ENCODE measurements at regions not wholly inside any gene's neighbourhood (a gene's known extent, or its start where the extent isn't known, plus 50 kb on each side); places are given as distances from the start of the nearest gene placed in this dataset.
A peak's percentile ranks its signal among the peaks of the same experiment; 100 is the strongest.
"Not testable (repeated sequence)": the region's sequence is repeated elsewhere in the genome, so short reads cannot be mapped to it uniquely, and the experiment has no call there.

DNA sequence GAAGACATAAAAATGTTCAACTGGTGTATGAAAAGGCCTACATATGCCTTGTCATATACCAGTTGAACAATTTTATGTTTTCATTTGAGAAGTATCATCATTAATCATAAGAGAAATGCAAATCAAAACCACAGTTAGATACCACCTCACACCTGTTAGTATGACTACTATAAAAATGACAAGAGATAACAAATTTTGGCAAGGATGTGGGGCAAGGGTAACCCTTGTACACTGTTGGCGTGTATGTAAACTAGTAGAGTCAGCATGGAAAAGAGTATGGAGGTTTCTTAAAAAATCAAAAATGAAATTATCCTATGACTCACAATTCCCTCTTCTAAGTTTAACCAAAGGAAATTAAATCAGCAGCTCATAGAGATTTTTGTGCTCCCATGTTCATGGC, 250.4 kb upstream of the ST8SIA4 start:
- DNase-seq, result no peak

DNA sequence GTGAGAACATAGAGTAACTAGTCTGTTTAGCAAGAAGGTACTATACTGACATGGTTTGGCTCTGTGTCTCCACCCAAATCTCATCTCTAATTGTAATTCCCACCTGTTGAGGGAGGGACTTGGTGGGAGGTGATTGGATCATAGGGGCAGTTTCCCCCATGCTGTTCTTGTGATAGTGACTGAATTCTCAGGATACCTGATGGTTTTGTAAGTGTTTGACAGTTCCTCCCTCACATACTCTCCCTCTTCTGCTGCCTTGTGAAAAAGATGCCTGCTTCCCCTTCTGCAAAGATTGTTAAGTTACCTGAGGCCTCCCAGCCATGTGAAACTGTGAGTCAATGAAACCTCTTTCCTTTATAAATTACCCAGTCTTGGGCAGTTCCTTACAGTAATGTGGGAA, 240.4 kb upstream of the ST8SIA4 start:
- DNase-seq, result no peak

DNA sequence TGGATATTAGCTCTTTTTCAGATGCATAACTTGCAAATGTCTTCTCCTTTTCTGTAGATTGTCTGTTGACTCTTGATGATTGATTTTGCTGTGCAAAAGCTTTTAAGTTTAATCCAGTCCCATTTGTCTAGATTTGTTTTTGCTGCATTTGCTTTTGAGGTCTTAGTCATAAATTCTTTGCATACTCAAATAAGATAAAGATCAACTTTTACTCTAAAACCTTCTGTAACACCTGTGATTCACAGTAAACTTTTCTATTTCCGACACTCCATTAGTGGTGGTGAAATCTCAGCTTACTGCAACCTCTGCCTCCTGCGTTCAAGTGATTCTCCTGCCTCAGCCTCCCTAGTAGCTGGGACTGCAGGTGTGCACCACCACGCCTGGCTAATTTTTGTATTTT, 239.0 kb upstream of the ST8SIA4 start:
- no peak for DNase-seq

DNA sequence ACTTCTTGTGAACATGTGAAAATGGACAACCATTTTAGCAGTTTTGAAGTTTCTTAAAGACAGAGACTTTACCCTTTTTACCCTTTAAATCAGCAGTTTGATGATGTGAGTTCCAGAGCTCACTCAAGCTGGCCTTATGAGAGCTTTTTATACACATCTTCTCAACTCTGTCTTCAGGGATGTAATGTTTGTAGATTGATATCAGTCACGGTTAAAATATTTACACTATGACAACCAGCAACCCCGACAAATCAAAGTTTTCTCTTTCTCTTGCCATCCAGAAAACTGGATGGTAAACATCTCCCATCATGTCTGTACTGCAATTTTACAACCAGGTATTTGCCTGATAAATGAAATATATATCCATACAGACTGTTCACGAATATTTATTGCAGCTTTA, 233.4 kb upstream of the ST8SIA4 start:
- no peak for DNase-seq

DNA sequence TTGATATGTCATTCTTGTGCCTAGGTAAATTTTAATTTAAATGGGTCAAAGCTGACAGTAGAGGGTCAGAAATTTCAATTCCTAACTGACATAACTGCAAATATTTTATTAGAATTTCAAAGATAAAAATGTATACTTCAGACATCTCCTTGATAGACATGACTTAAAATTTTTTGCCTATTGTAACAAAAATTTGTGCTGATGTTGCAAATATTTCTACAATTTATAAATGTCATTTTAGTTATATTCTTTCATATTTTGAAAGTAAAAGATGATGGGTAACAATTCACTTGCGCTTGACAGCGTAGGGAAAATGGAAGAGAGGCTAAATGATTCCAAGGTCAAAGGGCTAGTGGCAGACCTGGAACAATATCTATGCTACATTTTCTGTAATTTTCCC, 220.3 kb upstream of the ST8SIA4 start:
- DNase-seq, result no peak

DNA sequence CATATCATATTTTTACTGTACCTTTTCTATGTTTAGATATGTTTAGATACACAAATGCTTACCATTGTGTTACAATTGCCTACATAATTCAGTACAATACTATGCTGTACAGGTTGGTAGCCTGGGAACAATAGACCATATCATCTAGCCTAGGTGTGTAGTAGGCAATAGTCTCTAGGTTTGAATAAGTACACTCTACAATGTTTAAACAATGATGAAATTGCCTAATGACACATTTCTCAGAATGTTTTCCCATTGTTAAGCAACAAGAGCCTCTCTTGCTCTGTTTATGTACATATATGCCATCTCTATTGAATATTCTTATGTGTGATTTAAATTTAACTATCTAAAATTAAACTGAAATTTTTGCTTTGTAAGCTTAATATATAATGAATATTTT, 209.6 kb upstream of the ST8SIA4 start:
- DNase-seq, result no peak

DNA sequence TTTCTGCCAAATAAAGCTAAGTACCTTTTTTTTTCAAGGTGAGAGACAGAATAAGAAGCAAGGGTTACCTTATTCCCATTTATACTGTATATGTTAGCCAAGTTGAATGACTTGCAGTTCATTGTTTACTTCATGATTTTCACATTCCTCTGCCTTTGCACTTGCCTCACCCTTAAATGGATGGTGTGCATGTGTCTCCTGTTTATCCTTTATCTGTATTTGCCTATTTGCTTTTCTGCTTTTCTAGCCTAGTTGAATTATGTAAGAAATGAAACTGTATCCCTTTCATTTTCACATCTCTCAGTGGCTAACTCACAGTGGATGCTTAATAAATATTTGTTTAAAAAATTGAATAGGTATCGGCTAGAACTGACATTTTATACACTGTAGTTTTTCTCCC, 200.8 kb upstream of the ST8SIA4 start:
- no peak for DNase-seq

DNA sequence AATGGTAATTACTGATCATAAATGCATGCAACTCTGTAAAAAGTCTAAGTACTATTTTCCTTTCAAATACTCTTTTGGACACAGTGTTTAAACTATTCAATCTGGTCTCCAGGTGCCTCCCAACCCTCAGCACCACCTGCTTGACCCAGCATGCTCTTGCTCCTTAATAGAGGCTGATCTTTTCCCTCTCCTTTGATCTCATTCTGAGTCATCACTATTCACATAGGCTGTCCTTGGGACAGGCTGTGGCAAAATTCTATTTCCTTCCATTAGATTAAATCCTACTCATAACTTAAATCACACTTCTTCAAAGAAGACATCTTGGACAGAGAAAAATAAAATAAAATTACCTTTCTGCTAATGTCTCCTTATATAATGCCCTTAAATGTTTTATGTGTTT, 199.4 kb upstream of the ST8SIA4 start:
- DNase-seq, result no peak

DNA sequence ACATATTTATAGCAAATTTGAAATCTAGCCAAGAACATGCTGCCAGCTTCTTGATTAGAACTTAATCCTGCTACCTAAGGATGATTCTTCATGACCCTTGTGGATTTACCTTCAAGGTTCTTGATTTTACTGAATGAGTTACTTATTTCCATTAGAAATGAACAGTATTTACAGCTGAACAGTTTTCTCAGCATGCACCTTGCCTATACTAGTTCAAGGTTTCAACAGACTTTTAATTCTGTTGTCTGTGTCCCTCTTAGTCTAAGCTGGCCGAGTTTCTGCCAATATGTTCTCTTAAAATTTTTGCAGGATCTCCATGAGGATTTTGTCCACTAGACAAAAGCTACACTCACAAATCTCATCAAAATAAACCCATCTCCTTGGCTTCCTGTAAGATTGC, 188.8 kb upstream of the ST8SIA4 start:
- no peak for DNase-seq

DNA sequence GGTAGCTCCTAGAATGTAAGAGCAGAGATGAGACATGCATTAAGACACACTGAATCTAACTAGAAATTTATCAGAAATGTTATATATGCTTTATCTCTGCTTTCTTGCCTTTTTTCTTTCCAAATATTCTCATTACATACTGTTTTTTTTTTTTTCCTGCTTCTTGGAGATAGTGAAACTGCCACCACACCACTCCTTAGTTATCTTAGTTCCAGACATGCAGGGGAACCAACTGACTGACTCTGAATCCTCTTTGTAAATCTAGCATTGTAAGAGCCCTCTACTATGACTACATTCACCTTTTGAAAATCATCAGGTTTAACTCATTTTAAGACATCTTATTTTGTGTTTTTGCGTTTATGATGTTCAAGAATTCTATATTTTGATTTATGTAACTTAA, 181.3 kb upstream of the ST8SIA4 start:
- no peak for DNase-seq

DNA sequence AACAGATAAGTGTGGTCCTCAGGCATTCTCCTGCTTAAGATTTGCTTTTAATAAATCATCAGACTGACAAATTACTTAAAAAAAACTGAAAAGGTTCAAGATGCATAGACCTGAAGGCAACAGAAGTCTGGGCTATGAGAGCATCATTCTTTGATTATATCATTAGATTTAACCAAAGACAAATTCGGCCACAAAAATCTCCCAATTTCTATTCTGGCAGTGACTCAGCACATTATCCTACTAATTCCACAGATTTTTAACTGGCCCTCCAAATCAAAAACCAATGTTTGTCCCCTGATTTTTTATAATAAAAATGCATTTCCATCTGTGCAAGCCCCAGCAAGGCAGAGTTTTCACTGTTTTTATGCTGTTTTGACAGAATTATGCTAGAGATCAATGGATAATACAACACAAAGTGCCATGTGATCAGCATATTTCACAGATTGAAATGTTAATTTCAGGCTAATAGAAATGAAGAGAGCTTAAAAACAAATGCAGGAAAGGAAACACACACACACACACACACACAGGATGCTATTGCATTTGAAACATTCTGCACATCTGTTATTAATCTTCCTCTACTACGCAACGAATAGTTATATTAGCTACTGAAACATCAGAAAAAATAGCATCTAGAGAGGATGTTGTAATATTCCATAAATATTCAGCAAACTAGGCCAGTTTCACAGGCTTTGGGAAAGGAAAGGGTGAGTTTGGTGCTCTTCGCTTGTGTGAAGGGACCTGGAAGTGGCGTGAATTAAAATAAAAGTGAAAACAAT, 177.6 kb upstream of the ST8SIA4 start:
- no peak for DNase-seq

DNA sequence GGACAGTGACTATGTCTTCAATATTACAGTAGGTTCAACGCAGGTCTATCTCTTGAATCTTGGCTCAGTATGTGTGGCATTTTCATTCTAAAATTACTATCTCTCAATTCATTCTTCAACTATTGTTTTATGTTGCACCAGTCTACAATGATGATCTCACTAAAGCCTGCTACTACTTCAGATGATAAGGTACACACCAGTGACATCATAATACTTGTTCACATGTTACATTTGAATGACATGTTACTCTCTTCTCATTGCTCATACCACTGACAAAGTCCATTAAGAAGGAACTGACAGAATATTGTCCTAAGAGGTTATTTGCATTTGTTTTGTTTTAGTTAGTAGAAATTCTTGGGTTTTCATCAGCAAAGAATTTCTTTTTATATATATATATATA, 165.2 kb upstream of the ST8SIA4 start:
- DNase-seq, result no peak

DNA sequence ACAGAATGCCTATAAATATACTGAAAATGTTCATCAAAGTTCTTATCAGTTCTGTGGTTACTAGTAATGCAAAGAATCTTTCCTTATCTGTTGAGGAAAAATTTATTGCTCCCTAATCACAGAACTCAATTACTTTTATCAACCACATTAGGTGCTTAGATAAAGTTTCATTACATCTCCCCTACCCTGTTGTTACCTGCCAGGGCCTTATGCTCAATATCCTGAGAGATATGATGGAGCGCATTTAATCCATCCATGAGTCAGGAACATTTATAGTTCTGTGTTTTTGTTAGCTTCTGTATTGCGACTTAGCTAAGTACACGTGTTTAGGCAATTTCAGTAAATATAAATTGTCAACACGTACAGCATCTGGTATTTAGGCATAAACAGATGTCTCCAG, 164.3 kb upstream of the ST8SIA4 start:
- DNase-seq, result no peak

DNA sequence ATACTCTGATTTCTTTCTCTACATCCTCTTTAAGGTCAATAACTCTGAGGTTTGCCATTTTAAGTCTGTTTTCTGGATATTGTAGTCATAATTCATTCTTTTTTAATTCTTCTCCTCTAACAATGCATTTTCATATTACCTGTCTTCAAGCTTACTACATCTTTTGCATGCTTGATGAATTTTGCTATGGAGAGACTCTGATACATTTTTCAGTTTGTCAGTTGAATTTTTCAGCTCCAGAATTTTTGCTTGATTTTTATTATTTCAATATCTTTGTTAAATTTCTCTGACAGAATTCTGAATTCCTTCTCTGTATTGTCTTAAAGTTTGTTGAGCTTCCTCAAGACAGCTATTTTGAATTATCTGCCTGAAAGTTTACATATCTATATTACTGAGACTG, 159.8 kb upstream of the ST8SIA4 start:
- no peak for DNase-seq

DNA sequence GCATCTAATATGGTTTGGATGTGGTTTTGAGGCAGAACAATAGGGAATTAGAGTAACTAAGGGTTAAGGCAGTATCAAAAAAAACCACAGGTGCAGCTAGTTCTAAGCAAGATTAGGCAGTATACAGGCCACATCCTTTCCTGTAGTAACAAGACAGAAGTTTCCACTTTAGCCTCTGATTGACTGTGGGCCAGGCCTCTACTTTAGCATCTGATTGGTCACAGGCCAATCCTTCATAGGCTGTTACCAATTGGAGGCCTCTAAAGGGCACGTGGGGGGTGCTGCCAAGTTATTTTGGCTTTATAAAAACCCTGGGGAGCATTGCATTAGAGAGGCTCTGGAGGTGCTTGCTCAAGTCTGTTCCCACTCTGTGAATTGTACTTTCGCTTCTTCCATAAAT, 144.1 kb upstream of the ST8SIA4 start:
- DNase-seq, result no peak

DNA sequence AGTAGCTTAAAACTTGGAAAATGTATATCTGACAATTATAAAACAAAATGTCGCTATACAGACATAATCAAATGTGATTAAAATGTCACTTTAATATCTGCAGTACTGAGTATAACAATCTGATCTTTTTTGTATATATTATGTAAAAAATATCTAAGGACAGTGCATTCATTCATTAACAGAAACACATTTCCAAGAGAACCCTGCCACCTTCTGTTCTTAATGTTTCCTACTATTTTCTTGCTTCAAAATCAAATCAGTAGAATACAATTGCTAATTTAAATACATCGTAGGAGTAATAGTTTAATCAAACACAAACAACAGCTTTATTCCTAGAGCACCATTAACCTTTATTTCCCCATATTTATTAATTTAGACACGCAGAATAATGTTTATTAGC, 142.6 kb upstream of the ST8SIA4 start:
- DNase-seq, result peak; percentile 22 to 57

DNA sequence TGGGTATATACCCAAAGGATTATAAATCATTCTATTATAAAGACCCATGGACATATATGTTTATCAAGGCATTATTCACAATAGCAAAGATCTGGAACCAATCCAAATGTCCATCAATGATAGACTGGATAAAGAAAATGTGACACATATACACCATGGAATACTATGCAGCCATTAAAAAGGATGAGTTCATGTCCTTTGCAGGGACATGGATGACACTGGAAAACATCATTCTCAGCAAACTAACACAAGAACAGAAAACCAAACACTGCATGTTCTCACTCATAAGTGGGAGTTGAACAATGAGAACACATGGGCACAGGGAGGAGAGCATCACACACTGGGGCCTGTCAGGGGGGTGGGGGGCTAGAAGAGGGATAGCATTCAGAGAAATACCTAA, 136.9 kb upstream of the ST8SIA4 start:
- DNase-seq, result not testable (repeated sequence)

DNA sequence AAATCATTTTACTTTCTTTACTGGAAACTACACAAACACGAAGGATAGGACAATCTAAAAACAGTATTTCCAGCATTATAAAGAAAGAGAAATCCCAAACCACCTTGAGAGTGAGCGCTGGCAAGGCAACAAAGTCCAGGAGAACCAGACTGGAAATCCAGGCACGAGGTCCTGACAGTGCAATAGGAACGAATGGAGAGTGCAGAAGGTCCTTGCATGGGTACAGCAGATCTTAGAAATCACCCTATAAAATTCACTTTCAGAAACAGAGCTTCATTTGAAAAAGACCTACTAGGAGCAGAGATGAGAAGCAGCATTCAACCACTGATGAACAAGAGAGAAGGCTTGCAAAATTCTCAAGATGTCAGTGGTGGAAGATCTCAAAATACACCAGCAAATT, 133.7 kb upstream of the ST8SIA4 start:
- no peak for DNase-seq

DNA sequence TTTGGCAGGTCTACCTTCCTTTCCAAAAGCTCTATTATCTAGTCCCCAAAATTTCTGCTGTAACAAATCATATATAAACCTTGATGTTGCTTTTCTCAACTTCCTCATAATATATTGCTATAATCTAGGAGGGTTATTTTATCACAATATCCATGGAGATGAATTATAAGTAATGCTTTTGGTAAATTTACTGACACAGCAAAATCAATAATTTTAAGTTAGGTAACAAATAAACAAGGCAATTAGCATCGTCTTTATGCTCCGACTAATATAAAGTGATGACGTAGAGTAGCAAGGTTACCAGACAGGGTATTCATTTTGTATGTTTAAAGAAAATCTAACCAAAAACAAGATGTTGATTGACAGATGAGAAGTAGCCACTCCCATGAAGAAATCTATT, 132.3 kb upstream of the ST8SIA4 start:
- no peak for DNase-seq

DNA sequence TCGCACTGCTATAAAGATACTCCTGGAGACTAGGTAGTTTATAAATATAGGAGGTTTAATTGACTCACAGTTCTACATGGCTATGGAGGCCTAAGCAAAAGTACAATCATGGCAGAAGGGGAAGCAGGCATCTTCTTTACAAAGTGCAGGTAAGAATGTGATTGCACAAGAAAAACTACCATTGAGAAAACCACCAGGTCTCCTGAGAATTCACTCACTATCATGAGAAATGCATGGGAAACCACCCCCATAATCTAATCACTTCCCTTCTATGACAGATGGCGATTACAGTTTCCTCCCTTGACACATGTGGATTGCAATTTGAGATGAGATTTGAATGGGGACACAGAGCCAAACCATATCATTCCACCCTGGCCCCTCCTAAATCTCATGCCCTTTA, 121.2 kb upstream of the ST8SIA4 start:
- no peak for DNase-seq

DNA sequence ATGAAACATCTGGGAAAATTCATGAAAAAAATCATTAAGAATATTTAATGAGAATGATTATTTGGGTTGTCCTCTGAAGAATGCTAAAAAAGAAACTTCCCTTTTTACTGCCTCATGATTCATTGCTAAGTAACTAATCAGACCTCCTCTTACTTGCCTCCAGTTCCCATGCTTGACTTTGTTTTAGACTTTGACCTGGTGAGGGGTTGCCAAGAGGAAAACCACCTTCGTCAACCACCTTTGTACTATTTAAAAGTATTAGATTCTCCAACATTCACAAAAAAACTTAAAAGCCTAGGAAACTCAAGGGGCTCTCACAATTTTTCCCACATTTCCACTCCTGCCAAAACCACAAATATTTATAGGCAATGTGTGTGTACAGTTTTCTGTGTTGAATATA, 115.2 kb upstream of the ST8SIA4 start:
- peak; percentile 7 to 49 for DNase-seq

DNA sequence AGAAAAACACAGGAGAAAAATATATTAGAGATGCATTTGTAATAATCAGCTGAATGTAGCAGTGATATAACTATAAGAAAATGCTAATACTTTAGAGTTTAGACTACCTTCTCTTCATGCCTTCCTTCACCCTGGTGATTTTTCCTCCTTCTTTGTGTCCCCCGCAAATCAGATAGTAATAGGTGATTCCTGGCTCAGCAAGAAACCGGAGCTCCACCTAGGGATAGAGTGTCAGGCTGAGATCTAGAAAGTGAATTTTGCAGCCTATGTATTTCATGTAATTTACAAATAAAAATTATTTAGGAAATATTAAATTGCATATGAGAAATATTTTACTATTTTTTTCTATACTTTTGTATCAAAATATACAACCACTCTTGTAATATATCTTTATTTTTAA, 109.8 kb upstream of the ST8SIA4 start:
- no peak for DNase-seq

DNA sequence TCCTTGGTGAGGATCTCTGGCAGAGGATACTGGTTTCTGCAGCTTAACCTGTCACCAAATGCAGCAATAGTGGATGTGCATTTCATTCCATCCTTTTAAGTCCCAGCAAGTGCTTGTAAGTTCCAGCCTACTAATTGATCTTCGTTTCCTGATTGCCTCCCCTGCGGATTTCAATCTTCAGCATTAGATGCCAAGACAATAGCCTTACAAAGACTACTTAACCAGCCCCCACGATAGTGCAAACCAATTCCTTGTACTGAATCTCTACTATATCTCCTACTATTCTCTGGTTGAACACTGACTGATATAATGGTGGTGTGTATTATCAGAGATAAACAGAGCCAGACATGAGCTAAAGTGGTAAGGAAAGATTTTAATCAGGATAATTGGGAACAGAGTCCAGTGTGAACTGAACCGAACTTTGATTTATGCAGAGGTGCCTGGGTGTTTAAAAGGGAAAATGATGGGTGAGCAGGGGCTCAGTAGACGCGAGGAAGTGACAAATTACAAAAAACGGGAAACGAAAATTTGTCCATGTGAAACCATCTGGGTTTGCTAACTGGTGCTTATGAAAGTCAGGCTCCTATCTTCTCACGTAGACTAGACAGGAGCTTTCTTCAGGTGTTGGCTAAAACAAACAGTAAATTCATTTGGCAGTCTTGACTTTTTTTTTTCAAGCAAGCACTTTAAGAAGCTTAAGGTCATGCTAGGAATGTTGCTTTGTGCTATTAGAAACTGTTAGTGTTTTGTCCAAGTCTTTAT, 106.9 kb upstream of the ST8SIA4 start:
- DNase-seq, result no peak

DNA sequence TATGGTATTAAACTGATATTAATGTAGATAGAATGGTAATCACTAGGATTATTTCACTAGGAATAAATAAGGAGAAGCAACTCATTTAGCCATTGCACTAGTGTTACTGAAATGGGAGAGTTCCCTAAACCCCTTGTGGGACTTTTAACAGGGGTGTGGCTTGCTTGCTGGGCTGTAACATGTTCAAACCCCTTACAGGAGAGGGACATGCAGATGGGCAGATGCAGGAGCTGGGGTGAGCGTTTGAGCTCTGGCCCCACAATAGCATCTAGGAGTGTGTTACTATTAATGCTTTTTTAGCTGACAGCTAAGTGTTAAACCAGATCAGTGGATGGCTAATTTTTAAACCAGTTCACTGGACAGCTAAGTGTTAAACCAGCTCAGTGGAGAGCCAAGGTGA, 89.3 kb upstream of the ST8SIA4 start:
- no peak for DNase-seq

DNA sequence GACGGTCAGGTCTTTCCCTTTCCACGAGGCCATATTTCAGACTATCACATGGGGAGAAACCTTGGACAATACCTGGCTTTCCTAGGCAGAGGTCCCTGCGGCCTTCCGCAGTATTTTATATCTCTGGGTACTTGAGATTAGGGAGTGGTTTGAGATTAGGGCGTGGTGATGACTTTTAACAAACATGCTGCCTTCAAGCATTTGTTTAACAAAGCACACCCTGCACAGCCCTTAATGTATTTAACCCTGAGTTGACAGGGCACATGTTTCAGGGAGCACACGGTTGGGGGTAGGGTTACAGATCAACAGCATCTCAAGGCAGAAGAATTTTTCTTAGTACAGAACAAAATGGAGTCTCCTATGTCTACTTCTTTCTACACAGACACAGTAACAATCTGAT, 80.5 kb upstream of the ST8SIA4 start:
- not testable (repeated sequence) for DNase-seq

Data from Kasumi-1 (cell line).